OCI-LY3 (cell line): ENCODE measurements at regions not wholly inside any gene's neighbourhood (a gene's known extent, or its start where the extent isn't known, plus 50 kb on each side); places are given as distances from the start of the nearest gene placed in this dataset.
"Not testable (repeated sequence)": the region's sequence is repeated elsewhere in the genome, so short reads cannot be mapped to it uniquely, and the experiment has no call there.

ENCODE experiments used
- H2AFZ ChIP-seq: fragments of 200-600, 300-600 bp; shearing (Covaris generic); 2 replicates; pipeline ENCODE4 v1.6.0; 2014; ENCODE audit warnings: antibody characterized with exemption, low read depth, low read length
- H3K27ac ChIP-seq: fragments of 200-600, 300-600 bp; sonication (generic); 2 replicates; pipeline ENCODE4 v1.5.1; 2014; ENCODE audit warnings: mild to moderate bottlenecking, low read length, moderate library complexity, mixed read lengths
- H3K27me3 ChIP-seq: fragments of 200-600, 300-600 bp; sonication (generic); 2 replicates; pipeline ENCODE4 v1.6.1; 2014; ENCODE audit warnings: low read depth, low read length, mixed read lengths
- H3K36me3 ChIP-seq: fragments of 200-600, 300-600 bp; sonication (generic); replicated peaks from 2 replicates; pipeline ENCODE3; 2014; ENCODE audit warnings: low read depth, low read length, mixed read lengths
- H3K4me1 ChIP-seq: fragments of 300-600, 200-600 bp; sonication (generic); 2 replicates; pipeline ENCODE4 v1.6.1; 2014; ENCODE audit warnings: low read length, mixed read lengths
- H3K4me2 ChIP-seq: fragments of 200-600, 300-600 bp; sonication (generic); 2 replicates; pipeline ENCODE4 v1.6.1; 2014; ENCODE audit warnings: low read length, mixed read lengths
- H3K4me3 ChIP-seq: fragments of 300-600, 200-600 bp; sonication (generic); 2 replicates; pipeline ENCODE4 v1.5.1; 2014; ENCODE audit warnings: antibody characterized with exemption, mild to moderate bottlenecking, low read length, moderate library complexity
- H3K79me2 ChIP-seq: fragments of 300-600, 200-600 bp; shearing (Covaris generic); 2 replicates; pipeline ENCODE4 v1.6.1; 2014; ENCODE audit warnings: mild to moderate bottlenecking, low read length, mixed read lengths
- H3K9ac ChIP-seq: fragments of 300-600, 200-600 bp; shearing (Covaris generic); 2 replicates; pipeline ENCODE4 v1.6.0; 2014; ENCODE audit warnings: mild to moderate bottlenecking, low read length, moderate library complexity
- H3K9me3 ChIP-seq: fragments of 200-600, 300-600 bp; shearing (Covaris generic); 2 replicates; pipeline ENCODE4 v1.6.1; 2014; ENCODE audit warnings: low read length, mixed read lengths; ENCODE audit not compliant: insufficient read depth
- H4K20me1 ChIP-seq: fragments of 200-600, 300-600 bp; sonication (generic); 2 replicates; pipeline ENCODE4 v1.6.1; 2016; ENCODE audit warnings: low read length, mixed read lengths; ENCODE audit not compliant: insufficient read depth
- CTCF ChIP-seq: fragments of 200-600, 300-600 bp; sonication (generic); IDR thresholded peaks from 2 replicates; pipeline ENCODE4 v1.5.1; 2014; ENCODE audit warnings: antibody characterized with exemption, low read length, low read depth
- EZH2phosphoT487 ChIP-seq: fragments of 200-600 bp; shearing (Covaris generic); IDR thresholded peaks from 2 replicates; pipeline ENCODE4 v1.6.1; 2018; ENCODE audit warnings: antibody characterized with exemption, mixed run types, low read depth

- H3K27me3 ChIP-seq: no peaks in the 10 kb centered on the region
- no peak overlapping the region for H2AFZ ChIP-seq
- no peaks in the 10 kb centered on the region for H3K79me2 ChIP-seq
- no peak for TF ChIP-seq EZH2phosphoT487
- TF ChIP-seq CTCF: no peak
- no peaks in the 10 kb centered on the region for H3K4me1 ChIP-seq
- no peak overlapping the region for H3K9ac ChIP-seq
- H3K9me3 ChIP-seq: no peaks in the 10 kb centered on the region
- no peak overlapping the region for H3K4me3 ChIP-seq
- no peaks in the 10 kb centered on the region for H4K20me1 ChIP-seq
- no peaks in the 10 kb centered on the region for H3K36me3 ChIP-seq
- no peak overlapping the region for H3K27ac ChIP-seq
- no peak overlapping the region for H3K4me2 ChIP-seq
These were observed 421.7 kb downstream of the AGTPBP1 start for GRCh38 chr9:85319936-85320656.

GRCh38 chr9:85315535-85315934 lies 426.2 kb downstream of the AGTPBP1 start:
- not testable (repeated sequence) for H4K20me1 ChIP-seq, H2AFZ ChIP-seq, H3K27ac ChIP-seq, H3K27me3 ChIP-seq, H3K4me2 ChIP-seq, H3K9ac ChIP-seq, H3K79me2 ChIP-seq, H3K4me1 ChIP-seq, H3K4me3 ChIP-seq, H3K9me3 ChIP-seq, H3K36me3 ChIP-seq

- TF ChIP-seq EZH2phosphoT487: no peak
- TF ChIP-seq CTCF: no peak
These were observed 431.2 kb downstream of the AGTPBP1 start for GRCh38 chr9:85310573-85310972.

GRCh38 chr9:85303757-85304134 lies 438.0 kb downstream of the AGTPBP1 start:
- Histone ChIP-seq H3K4me2 (no peak overlapping the region), H3K9ac (no peak overlapping the region), H3K4me1 (no peaks in the 10 kb centered on the region), H3K36me3 (no peaks in the 10 kb centered on the region), H4K20me1 (no peaks in the 10 kb centered on the region), H3K9me3 (no peaks in the 10 kb centered on the region), H2AFZ (no peak overlapping the region), H3K27ac (no peak overlapping the region), H3K79me2 (no peaks in the 10 kb centered on the region), H3K4me3 (no peak overlapping the region), H3K27me3 (0 out of 2 replicates have a peak, but pooled peaks cover 3% of the 10 kb centered on the region)
- no peak for TF ChIP-seq EZH2phosphoT487
- no peak for TF ChIP-seq CTCF

More at GRCh38 chr9:85310573-85310972, 431.2 kb downstream of the AGTPBP1 start:
- Histone ChIP-seq H3K4me2 (no peak overlapping the region), H3K27me3 (no peaks in the 10 kb centered on the region), H2AFZ (no peak overlapping the region), H3K79me2 (no peaks in the 10 kb centered on the region), H3K9ac (no peak overlapping the region), H3K9me3 (no peaks in the 10 kb centered on the region), H4K20me1 (no peaks in the 10 kb centered on the region), H3K4me3 (no peak overlapping the region), H3K27ac (no peak overlapping the region), H3K36me3 (no peaks in the 10 kb centered on the region), H3K4me1 (no peaks in the 10 kb centered on the region)
